PC-3 (cell line): ENCODE measurements at regions not wholly inside any gene's neighbourhood (a gene's known extent, or its start where the extent isn't known, plus 50 kb on each side); places are given as distances from the start of the nearest gene placed in this dataset.

ENCODE experiments used
- ATAC-seq: fragments of 200-7000 bp; cut with Tn5 transposase; 2 replicates; pipeline ENCODE4 v1.9.1; 2020; ENCODE audit warnings: mild to moderate bottlenecking, moderate library complexity
- BruUV-seq: library from RNA; stranded (reverse); fragments of 400-500 nt; replicated peaks from 2 replicates; lab custom pipeline; 2021; lab: Mats Ljungman, UMichigan
- CTCF ChIA-PET: fragments of 300-600 bp; sonication (Branson Sonifier 250); formaldehyde crosslinking; loops from one replicate; lab custom pipeline; 2022; ENCODE audit warnings: antibody characterized with exemption; lab: Charles Lee
- POLR2A ChIA-PET: fragments of 300-600 bp; sonication (Branson Sonifier 250); formaldehyde crosslinking; loops from one replicate; lab custom pipeline; 2022; ENCODE audit warnings: antibody characterized with exemption; ENCODE audit not compliant: unreplicated experiment; lab: Charles Lee
- DNase-seq: peaks from one replicate; pipeline ENCODE4 v3.0.0-alpha.2; 2015
- H2AFZ ChIP-seq: fragments of 300-600 bp; sonication (generic); 2 replicates; pipeline ENCODE4 v1.6.0; 2016; ENCODE audit warnings: antibody characterized with exemption, low read length
- H3F3A ChIP-seq: fragments of 300-600 bp; sonication (generic); one replicate; pipeline ENCODE4 v1.6.0; 2017; ENCODE audit warnings: antibody characterized with exemption, low read length, control low read depth, mild to moderate bottlenecking; ENCODE audit not compliant: unreplicated experiment
- H3K27ac ChIP-seq: fragments of 300-600 bp; sonication (generic); 2 replicates; pipeline ENCODE4 v1.5.1; 2016; ENCODE audit warnings: mild to moderate bottlenecking, low read length
- H3K27me3 ChIP-seq: fragments of 300-600 bp; sonication (generic); 2 replicates; pipeline ENCODE4 v1.6.1; 2016; ENCODE audit warnings: low read length, mixed read lengths
- H3K36me3 ChIP-seq: fragments of 300-600 bp; sonication (generic); 2 replicates; pipeline ENCODE4 v1.6.1; 2016; ENCODE audit warnings: low read depth, mixed run types, low read length, mixed read lengths
- H3K4me1 ChIP-seq: fragments of 300-600 bp; sonication (generic); 2 replicates; pipeline ENCODE4 v1.5.1; 2016; ENCODE audit warnings: low read length; ENCODE audit not compliant: insufficient read depth
- H3K4me2 ChIP-seq: fragments of 300-600 bp; sonication (generic); 2 replicates; pipeline ENCODE4 v1.6.0; 2016; ENCODE audit warnings: low read length
- H3K4me3 ChIP-seq: fragments of 300-600 bp; sonication (generic); 2 replicates; pipeline ENCODE4 v1.5.1; 2016; ENCODE audit warnings: mild to moderate bottlenecking, low read length, mixed read lengths
- H3K79me2 ChIP-seq: fragments of 300-600 bp; sonication (generic); 2 replicates; pipeline ENCODE4 v1.6.1; 2017; ENCODE audit warnings: low read length, mixed read lengths
- H3K9ac ChIP-seq: fragments of 300-600 bp; sonication (generic); 2 replicates; pipeline ENCODE4 v1.6.0; 2016; ENCODE audit warnings: mild to moderate bottlenecking, low read length
- H3K9me2 ChIP-seq: fragments of 300-600 bp; sonication (generic); replicated peaks from 2 replicates; pipeline ENCODE4 v1.6.1; 2016; ENCODE audit warnings: mixed run types, low read length, mixed read lengths
- H3K9me3 ChIP-seq: fragments of 300-600 bp; sonication (generic); 2 replicates; pipeline ENCODE4 v1.6.1; 2016; ENCODE audit warnings: low read length, mixed read lengths
- H4K20me1 ChIP-seq: fragments of 300-600 bp; sonication (generic); 2 replicates; pipeline ENCODE4 v1.6.1; 2016; ENCODE audit warnings: low read length, mixed read lengths
- EZH2 ChIP-seq: fragments of 300-600 bp; sonication (generic); IDR thresholded peaks from one replicate; pipeline ENCODE4 v1.6.1; 2017; ENCODE audit warnings: antibody characterized with exemption, mild to moderate bottlenecking, low read length; ENCODE audit not compliant: unreplicated experiment
- EZH2phosphoT487 ChIP-seq: fragments of 300-600 bp; sonication (generic); IDR thresholded peaks from 2 replicates; pipeline ENCODE4 v1.6.1; 2018; ENCODE audit warnings: mild to moderate bottlenecking, antibody characterized with exemption, low read length, borderline replicate concordance
- intact Hi-C: fragments of 100-400 bp; cut with micrococcal nuclease; formaldehyde crosslinking; loops from 2 replicates; pipeline ENCODE4 v1.9.0; 2023
- TF ChIP-seq, protein P1 (sequence below): fragments of 300-600 bp; sonication (generic); conservative IDR thresholded peaks from 2 replicates; pipeline ENCODE4 v1.5.1; 2017; ENCODE audit warnings: antibody characterized with exemption, low read depth, mild to moderate bottlenecking, low read length

DNA sequence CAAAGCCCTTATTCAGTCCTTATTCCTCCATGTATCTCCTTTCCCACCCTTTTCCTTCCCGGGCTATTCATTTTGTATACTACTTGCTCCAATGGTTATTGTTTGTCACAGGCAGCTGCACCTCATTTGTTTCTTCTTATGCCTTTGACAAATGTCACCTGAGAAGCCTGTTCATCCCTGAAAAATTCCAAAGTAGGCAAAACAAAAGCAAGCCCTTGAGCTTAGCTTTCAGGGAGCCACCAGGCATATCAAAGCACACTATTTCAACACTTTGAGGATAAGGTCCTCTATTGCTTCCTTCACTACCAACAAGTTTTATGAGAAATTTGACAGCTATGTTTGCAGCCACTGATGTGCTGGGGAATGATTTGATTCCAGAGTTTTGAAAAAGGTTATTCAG is 738.7 kb upstream of the LMO3 start:
- Histone ChIP-seq H2AFZ (no peak overlapping the region), H3K36me3 (no peaks in the 10 kb centered on the region), H3K4me1 (peaks cover 32% of the 10 kb centered on the region), H3K79me2 (no peaks in the 10 kb centered on the region), H3K4me2 (no peak overlapping the region), H3K9me3 (no peaks in the 10 kb centered on the region), H3K4me3 (no peak overlapping the region), H3K27ac (no peak overlapping the region), H3F3A (no peaks in the 10 kb centered on the region), H3K9me2 (no peaks in the 10 kb centered on the region), H4K20me1 (no peaks in the 10 kb centered on the region), H3K27me3 (no peaks in the 10 kb centered on the region), H3K9ac (no peak overlapping the region)
- DNase-seq: no peak
- POLR2A ChIA-PET: no interaction called here
- ATAC-seq: no peak
- intact Hi-C loops: loop anchor here (10.0 kb wide), 1 partner anchor 580 kb away; no protein-coding TSS in a partner anchor
- TF ChIP-seq EZH2phosphoT487 (no peak), EZH2 (no peak)
- TF ChIP-seq, protein P1, sequence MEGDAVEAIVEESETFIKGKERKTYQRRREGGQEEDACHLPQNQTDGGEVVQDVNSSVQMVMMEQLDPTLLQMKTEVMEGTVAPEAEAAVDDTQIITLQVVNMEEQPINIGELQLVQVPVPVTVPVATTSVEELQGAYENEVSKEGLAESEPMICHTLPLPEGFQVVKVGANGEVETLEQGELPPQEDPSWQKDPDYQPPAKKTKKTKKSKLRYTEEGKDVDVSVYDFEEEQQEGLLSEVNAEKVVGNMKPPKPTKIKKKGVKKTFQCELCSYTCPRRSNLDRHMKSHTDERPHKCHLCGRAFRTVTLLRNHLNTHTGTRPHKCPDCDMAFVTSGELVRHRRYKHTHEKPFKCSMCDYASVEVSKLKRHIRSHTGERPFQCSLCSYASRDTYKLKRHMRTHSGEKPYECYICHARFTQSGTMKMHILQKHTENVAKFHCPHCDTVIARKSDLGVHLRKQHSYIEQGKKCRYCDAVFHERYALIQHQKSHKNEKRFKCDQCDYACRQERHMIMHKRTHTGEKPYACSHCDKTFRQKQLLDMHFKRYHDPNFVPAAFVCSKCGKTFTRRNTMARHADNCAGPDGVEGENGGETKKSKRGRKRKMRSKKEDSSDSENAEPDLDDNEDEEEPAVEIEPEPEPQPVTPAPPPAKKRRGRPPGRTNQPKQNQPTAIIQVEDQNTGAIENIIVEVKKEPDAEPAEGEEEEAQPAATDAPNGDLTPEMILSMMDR: no peak
- CTCF ChIA-PET: no interaction called here
- no TSS peak for BruUV-seq

DNA sequence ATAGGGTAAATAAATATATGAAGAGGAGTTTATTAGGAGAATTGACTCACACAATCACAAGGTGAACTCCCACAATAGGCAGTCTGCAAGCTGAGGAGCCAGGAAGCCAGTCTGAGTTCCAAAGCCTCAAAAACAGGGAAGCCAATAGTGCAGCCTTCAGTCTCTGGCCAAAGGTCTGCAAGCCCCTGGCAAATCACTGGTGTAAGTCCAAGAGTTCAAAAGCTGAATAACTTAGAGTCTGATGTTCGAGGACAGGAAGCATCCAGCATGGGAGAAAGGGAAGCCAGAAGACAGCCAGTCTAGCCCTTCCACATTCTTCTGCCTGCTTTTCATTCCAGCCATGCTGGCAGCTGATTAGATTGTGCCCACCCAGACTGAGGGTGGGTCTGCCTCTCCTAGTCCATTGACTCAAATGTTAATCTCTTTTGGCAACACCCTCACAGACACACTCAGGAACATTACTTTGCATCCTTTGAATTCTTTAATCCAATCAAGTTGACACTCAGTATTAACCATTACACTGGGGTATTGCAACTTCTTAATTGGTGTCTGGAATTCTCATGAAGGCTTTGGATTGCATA is 736.5 kb upstream of the LMO3 start:
- Histone ChIP-seq H2AFZ (peak overlapping the region; percentile 48; the same call in 1 of the 2 replicates), H3K9me3 (no peaks in the 10 kb centered on the region), H3K4me2 (peak overlapping the region; percentile 80), H3K4me1 (peaks cover 32% of the 10 kb centered on the region), H3K27ac (peak overlapping the region; percentile 85), H3K79me2 (no peaks in the 10 kb centered on the region), H3K27me3 (no peaks in the 10 kb centered on the region), H3K36me3 (no peaks in the 10 kb centered on the region), H3F3A (no peaks in the 10 kb centered on the region), H3K4me3 (no peak overlapping the region), H3K9ac (peak overlapping the region; percentile 40; the same call in 1 of the 2 replicates), H4K20me1 (no peaks in the 10 kb centered on the region), H3K9me2 (no peaks in the 10 kb centered on the region)
- no TSS peak for BruUV-seq
- ATAC-seq (peak; percentile 90), DNase-seq (peak; percentile 65)
- TF ChIP-seq EZH2phosphoT487: no peak
- TF ChIP-seq EZH2: no peak
- TF ChIP-seq, protein P1: no peak
- CTCF ChIA-PET: no interaction called here
- intact Hi-C loops: loop anchor here (10.0 kb wide), 1 partner anchor 582 kb away; no protein-coding TSS in a partner anchor
- POLR2A ChIA-PET: no interaction called here

DNA sequence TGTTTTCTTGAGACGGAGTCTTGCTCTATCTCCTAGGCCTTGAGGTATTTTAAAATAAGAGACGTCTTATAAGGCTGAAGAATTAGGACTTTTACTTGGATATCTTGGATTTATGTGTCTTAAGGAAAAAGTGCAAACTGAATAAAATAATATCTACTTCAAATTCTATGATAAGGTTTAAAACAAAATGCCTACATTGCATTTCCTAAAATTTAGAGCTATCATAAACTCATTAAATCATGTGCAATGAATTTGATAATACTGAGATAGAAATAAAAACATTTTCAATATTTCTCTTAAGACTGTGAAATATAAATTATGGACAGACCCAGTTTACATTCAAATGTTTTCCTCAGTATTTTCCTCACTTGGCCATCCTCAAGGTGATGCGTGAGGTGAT is 729.5 kb upstream of the LMO3 start:
- H3K9me3 ChIP-seq: no peaks in the 10 kb centered on the region
- H3K9ac ChIP-seq: no peak overlapping the region
- no peaks in the 10 kb centered on the region for H4K20me1 ChIP-seq
- no peaks in the 10 kb centered on the region for H3F3A ChIP-seq
- no peaks in the 10 kb centered on the region for H3K27me3 ChIP-seq
- ChIA-PET POLR2A (no interaction called here), CTCF (no interaction called here)
- intact Hi-C loops: no loop called here
- no TSS peak for BruUV-seq
- TF ChIP-seq EZH2 (no peak), EZH2phosphoT487 (no peak)
- TF ChIP-seq, protein P1: no peak
- H3K4me1 ChIP-seq: peaks cover 27% of the 10 kb centered on the region
- no peak overlapping the region for H3K4me2 ChIP-seq
- H3K36me3 ChIP-seq: no peaks in the 10 kb centered on the region
- ATAC-seq (no peak), DNase-seq (no peak)
- no peak overlapping the region for H3K4me3 ChIP-seq
- no peak overlapping the region for H2AFZ ChIP-seq
- no peaks in the 10 kb centered on the region for H3K9me2 ChIP-seq
- H3K79me2 ChIP-seq: no peaks in the 10 kb centered on the region
- H3K27ac ChIP-seq: no peak overlapping the region
